HEK293 (cell line): ENCODE measurements at regions not wholly inside any gene's neighbourhood (a gene's known extent, or its start where the extent isn't known, plus 50 kb on each side); places are given as distances from the start of the nearest gene placed in this dataset.

Experiments
- CTCF ChIA-PET: fragments of 350-600 bp; formaldehyde crosslinking; extraction: SDS; loops from one replicate; lab custom pipeline; 2021; ENCODE audit warnings: antibody characterized with exemption; lab: Yijun Ruan, JAX
- POLR2A ChIA-PET: fragments of 300-600 bp; formaldehyde crosslinking; extraction: SDS; loops from one replicate; lab custom pipeline; 2020; ENCODE audit warnings: antibody characterized with exemption, inconsistent platforms; lab: Yijun Ruan, JAX
- H3K27ac ChIP-seq: fragments of 200-500 bp; sonication (Bioruptor generic); 2 replicates; pipeline ENCODE4 v1.5.1; 2014; ENCODE audit warnings: low read depth, low read length, control low read depth, inconsistent platforms; ENCODE audit errors: extremely low read depth
- H3K36me3 ChIP-seq, 2 experiments: fragments of 200-500 bp in 1 of 2; sonication (Bioruptor generic) in 1 of 2; 1 replicate in 1 of 2; 2 replicates in 1 of 2; pipeline ENCODE4 v1.5.1; 2014 to 2017; ENCODE audit warnings: inconsistent platforms in 2 of 2, low read length in 2 of 2; ENCODE audit not compliant: control insufficient read depth in 2 of 2, insufficient read depth in 1 of 2
- H3K4me1 ChIP-seq: fragments of 200-500 bp; sonication (Bioruptor generic); 2 replicates; pipeline ENCODE4 v1.5.1; 2014; ENCODE audit warnings: mild to moderate bottlenecking, low read length, inconsistent platforms; ENCODE audit not compliant: control insufficient read depth, insufficient read depth
- H3K4me3 ChIP-seq: 2 replicates; pipeline ENCODE4 v1.5.1; 2011; ENCODE audit warnings: low read depth, mild to moderate bottlenecking, control low read depth, low read length, moderate library complexity
- H3K9me3 ChIP-seq: fragments of 200-500 bp; sonication (Bioruptor generic); 2 replicates; pipeline ENCODE4 v1.5.1; 2014; ENCODE audit warnings: low read depth, low read length, inconsistent platforms; ENCODE audit not compliant: control insufficient read depth, insufficient read depth
- GLIS1 ChIP-seq: fragments of 450-650 bp; formaldehyde crosslinking; IDR thresholded peaks from 2 replicates; pipeline ENCODE4 v1.5.1; 2016; ENCODE audit warnings: missing biosample characterization, missing genetic modification characterization
- IKZF3 ChIP-seq: fragments of 450-650 bp; IDR thresholded peaks from 2 replicates; pipeline ENCODE4 v1.5.0; 2018; ENCODE audit warnings: missing biosample characterization, mild to moderate bottlenecking, missing genetic modification characterization, moderate library complexity
- MZF1 ChIP-seq: fragments of 450-650 bp; formaldehyde crosslinking; IDR thresholded peaks from 2 replicates; pipeline ENCODE4 v1.5.1; 2017; ENCODE audit warnings: missing biosample characterization, missing genetic modification characterization, borderline replicate concordance
- SP3 ChIP-seq: fragments of 450-650 bp; formaldehyde crosslinking; IDR thresholded peaks from 2 replicates; pipeline ENCODE4 v1.5.1; 2016; ENCODE audit warnings: missing biosample characterization, missing genetic modification characterization
- SP7 ChIP-seq: fragments of 450-650 bp; formaldehyde crosslinking; IDR thresholded peaks from 2 replicates; pipeline ENCODE4 v1.5.1; 2016; ENCODE audit warnings: missing biosample characterization, missing genetic modification characterization
- TCF7L2 ChIP-seq: IDR thresholded peaks from 2 replicates; pipeline ENCODE4 v1.6.1; 2011; ENCODE audit warnings: low read depth, mild to moderate bottlenecking, inconsistent platforms, low read length, moderate library complexity, borderline replicate concordance
- TRIM28 ChIP-seq: IDR thresholded peaks from 2 replicates; pipeline ENCODE4 v1.6.1; 2011; ENCODE audit warnings: low read length, control low read depth, borderline replicate concordance
- WT1 ChIP-seq: fragments of 450-650 bp; formaldehyde crosslinking; IDR thresholded peaks from 2 replicates; pipeline ENCODE4 v1.5.1; 2016; ENCODE audit warnings: missing biosample characterization, missing genetic modification characterization
- ZBTB1 ChIP-seq: fragments of 450-650 bp; formaldehyde crosslinking; IDR thresholded peaks from 2 replicates; pipeline ENCODE4 v1.5.1; 2016; ENCODE audit warnings: missing biosample characterization, missing genetic modification characterization
- ZBTB8A ChIP-seq: fragments of 450-650 bp; formaldehyde crosslinking; IDR thresholded peaks from 2 replicates; pipeline ENCODE4 v1.5.1; 2016; ENCODE audit warnings: missing biosample characterization, missing genetic modification characterization
- ZFP69B ChIP-seq: fragments of 450-650 bp; formaldehyde crosslinking; IDR thresholded peaks from 2 replicates; pipeline ENCODE4 v1.5.1; 2016; ENCODE audit warnings: missing biosample characterization, missing genetic modification characterization
- ZIC2 ChIP-seq: fragments of 450-650 bp; formaldehyde crosslinking; IDR thresholded peaks from 2 replicates; pipeline ENCODE4 v1.5.1; 2016; ENCODE audit warnings: missing biosample characterization, missing genetic modification characterization
- ZNF133 ChIP-seq: fragments of 450-650 bp; formaldehyde crosslinking; IDR thresholded peaks from 2 replicates; pipeline ENCODE4 v1.5.1; 2016; ENCODE audit warnings: missing biosample characterization, missing genetic modification characterization
- ZNF174 ChIP-seq: fragments of 450-650 bp; formaldehyde crosslinking; IDR thresholded peaks from 2 replicates; pipeline ENCODE4 v1.5.0; 2017; ENCODE audit warnings: missing biosample characterization, mild to moderate bottlenecking, missing genetic modification characterization
- ZNF184 ChIP-seq: fragments of 450-650 bp; IDR thresholded peaks from 2 replicates; pipeline ENCODE4 v1.5.1; 2018; ENCODE audit warnings: missing biosample characterization, mild to moderate bottlenecking, missing genetic modification characterization
- ZNF19 ChIP-seq: fragments of 450-650 bp; formaldehyde crosslinking; IDR thresholded peaks from 2 replicates; pipeline ENCODE4; 2016; ENCODE audit warnings: missing biosample characterization, missing genetic modification characterization, low read depth
- ZNF202 ChIP-seq: fragments of 450-650 bp; formaldehyde crosslinking; IDR thresholded peaks from 2 replicates; pipeline ENCODE4 v1.5.1; 2016; ENCODE audit warnings: missing biosample characterization, missing genetic modification characterization, borderline replicate concordance
- ZNF311 ChIP-seq: fragments of 450-650 bp; formaldehyde crosslinking; IDR thresholded peaks from 2 replicates; pipeline ENCODE4 v1.5.1; 2017; ENCODE audit warnings: missing biosample characterization, missing genetic modification characterization, borderline replicate concordance
- ZNF394 ChIP-seq: fragments of 450-650 bp; formaldehyde crosslinking; IDR thresholded peaks from 2 replicates; pipeline ENCODE4 v1.5.1; 2016; ENCODE audit warnings: missing biosample characterization, missing genetic modification characterization, mild to moderate bottlenecking, moderate library complexity, borderline replicate concordance
- ZNF423 ChIP-seq: fragments of 450-650 bp; formaldehyde crosslinking; IDR thresholded peaks from 2 replicates; pipeline ENCODE4 v1.5.1; 2016; ENCODE audit warnings: missing biosample characterization, missing genetic modification characterization
- ZNF560 ChIP-seq: fragments of 450-650 bp; formaldehyde crosslinking; IDR thresholded peaks from 2 replicates; pipeline ENCODE4 v1.5.1; 2017; ENCODE audit warnings: missing biosample characterization, missing genetic modification characterization, borderline replicate concordance
- ZNF561 ChIP-seq: fragments of 450-650 bp; IDR thresholded peaks from 2 replicates; pipeline ENCODE4 v1.5.1; 2018; ENCODE audit warnings: missing biosample characterization, missing genetic modification characterization, borderline replicate concordance
- ZNF571 ChIP-seq: fragments of 450-650 bp; formaldehyde crosslinking; IDR thresholded peaks from 2 replicates; pipeline ENCODE4 v1.5.0; 2017; ENCODE audit warnings: missing biosample characterization, missing genetic modification characterization
- ZNF610 ChIP-seq: fragments of 450-650 bp; formaldehyde crosslinking; IDR thresholded peaks from 2 replicates; pipeline ENCODE4 v1.5.1; 2016; ENCODE audit warnings: missing biosample characterization, missing genetic modification characterization, borderline replicate concordance
- ZNF629 ChIP-seq: fragments of 450-650 bp; formaldehyde crosslinking; IDR thresholded peaks from 2 replicates; pipeline ENCODE4 v1.5.1; 2017; ENCODE audit warnings: missing biosample characterization, missing genetic modification characterization
- ZNF664 ChIP-seq: fragments of 450-650 bp; formaldehyde crosslinking; IDR thresholded peaks from 2 replicates; pipeline ENCODE4 v1.5.1; 2016; ENCODE audit warnings: missing biosample characterization, missing genetic modification characterization
- ZNF677 ChIP-seq: fragments of 450-650 bp; IDR thresholded peaks from 2 replicates; pipeline ENCODE4 v1.5.0; 2018; ENCODE audit warnings: missing biosample characterization, mild to moderate bottlenecking, missing genetic modification characterization, moderate library complexity
- ZNF785 ChIP-seq: fragments of 450-650 bp; formaldehyde crosslinking; IDR thresholded peaks from 2 replicates; pipeline ENCODE4 v1.5.1; 2016; ENCODE audit warnings: missing biosample characterization, missing genetic modification characterization
- ZNF837 ChIP-seq: fragments of 450-650 bp; formaldehyde crosslinking; IDR thresholded peaks from 2 replicates; pipeline ENCODE4 v1.5.1; 2016; ENCODE audit warnings: missing biosample characterization, missing genetic modification characterization
- TF ChIP-seq, protein P1 (sequence below): fragments of 450-650 bp; formaldehyde crosslinking; IDR thresholded peaks from 2 replicates; pipeline ENCODE4 v1.5.1; 2016; ENCODE audit warnings: missing biosample characterization, missing genetic modification characterization
- TF ChIP-seq, protein P2 (sequence below): fragments of 450-650 bp; formaldehyde crosslinking; IDR thresholded peaks from 2 replicates; pipeline ENCODE4 v1.5.1; 2016; ENCODE audit warnings: missing biosample characterization, missing genetic modification characterization
- TF ChIP-seq, protein P3 (sequence below): sonication (generic); formaldehyde crosslinking; IDR thresholded peaks from 2 replicates; pipeline ENCODE4 v1.8.1; 2022; ENCODE audit warnings: mild to moderate bottlenecking, moderate library complexity, missing genetic modification reagents

DNA sequence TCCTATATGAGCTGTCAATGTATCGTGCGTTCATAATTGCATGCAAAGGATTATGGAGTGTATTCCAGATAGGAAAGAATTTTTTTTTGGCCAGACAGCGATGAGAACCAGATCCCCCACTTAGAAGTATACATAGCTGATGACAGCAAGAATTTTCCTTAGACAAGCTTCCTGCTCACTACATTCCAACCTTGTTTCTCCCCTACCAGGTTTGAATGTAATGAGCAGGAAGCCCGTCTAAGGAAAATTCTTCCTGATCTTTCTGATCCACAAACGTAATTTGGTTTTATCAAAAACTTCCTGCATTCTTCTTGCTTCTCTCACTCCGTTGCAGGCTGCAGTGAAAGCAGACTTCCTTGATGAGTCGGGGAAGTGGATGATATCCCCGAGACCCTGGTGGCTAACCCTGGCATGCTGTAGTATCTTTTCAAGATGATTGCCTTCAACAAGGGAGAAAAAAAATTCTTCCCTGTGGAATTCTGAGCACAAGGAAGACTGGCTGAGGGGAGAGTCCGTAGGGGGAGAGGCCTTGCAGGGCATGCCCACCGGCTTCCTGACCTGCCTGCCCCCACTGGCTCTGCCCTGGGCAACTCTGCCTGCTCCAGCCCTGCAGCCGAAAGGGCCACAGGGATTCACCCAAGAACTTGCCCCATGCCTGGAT lies 243.1 kb downstream of the TLE3 start:
- H3K9me3 ChIP-seq = no peaks in the 10 kb centered on the region
- H3K27ac ChIP-seq = peak overlapping the region; percentile 54; the same call in 1 of the 2 replicates
- POLR2A ChIA-PET = no interaction called here
- H3K4me3 ChIP-seq = no peak overlapping the region
- CTCF ChIA-PET = interaction anchor here (0.6 to 0.7 kb wide), 2 partner anchors 179 to 633 kb away, joined by 3 to 4 read pairs; no protein-coding TSS in a partner anchor
- no peak for TF ChIP-seq ZNF19 (tag by site-specific recombination)
- TF ChIP-seq, all 188 proteins: peak for 0
- no peaks in the 10 kb centered on the region for H3K36me3 ChIP-seq
- peaks cover 10% of the 10 kb centered on the region for H3K4me1 ChIP-seq

DNA sequence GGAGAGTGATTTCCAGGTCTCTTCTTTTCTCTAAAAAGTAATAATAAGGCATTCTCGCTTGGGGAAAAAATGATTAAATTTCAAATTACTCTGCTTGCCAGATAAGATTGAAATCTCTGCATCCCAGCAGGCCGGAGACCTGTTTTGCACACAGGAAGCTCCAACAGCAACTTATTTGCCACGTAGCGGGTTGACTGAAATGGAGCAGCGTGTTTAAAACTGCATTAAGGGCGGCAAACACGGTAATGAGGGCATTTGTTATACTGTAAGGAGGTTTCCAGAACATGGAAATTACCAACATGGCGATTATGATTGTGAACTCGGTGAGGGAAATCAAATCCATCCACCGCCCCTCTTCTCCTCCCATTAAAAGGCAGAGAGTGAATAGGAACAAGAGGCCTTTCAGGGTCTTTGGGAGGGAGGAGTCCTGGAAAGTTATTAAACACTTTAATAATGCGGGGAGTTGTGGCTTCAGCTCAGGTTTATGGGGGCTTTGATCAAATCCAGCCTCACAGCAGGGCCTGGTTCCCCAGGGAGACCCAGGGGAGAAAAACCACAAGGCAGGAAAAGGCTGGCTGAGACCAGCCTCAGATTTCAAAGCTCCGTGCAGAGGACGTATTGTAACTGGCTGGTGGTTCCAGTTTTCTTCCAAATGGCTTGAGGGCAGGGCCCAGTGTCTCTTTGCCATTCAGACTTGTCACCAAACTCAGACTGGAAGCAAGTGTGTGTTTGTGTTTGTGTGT lies 242.3 kb downstream of the TLE3 start:
- Histone ChIP-seq H3K9me3 (no peaks in the 10 kb centered on the region), H3K36me3 (no peaks in the 10 kb centered on the region), H3K4me1 (peaks cover 10% of the 10 kb centered on the region), H3K4me3 (no peak overlapping the region), H3K27ac (peak overlapping the region; percentile 54)
- CTCF ChIA-PET = no interaction called here
- POLR2A ChIA-PET = no interaction called here
- peak; percentile 28; the same call in 1 of the 2 replicates for TF ChIP-seq ZBTB8A (tag by site-specific recombination)
- TF ChIP-seq ZNF677 (tag by site-specific recombination) = no peak
- no peak for TF ChIP-seq ZBTB1 (tag by site-specific recombination)
- no peak for TF ChIP-seq ZNF837 (tag by site-specific recombination)
- peak; percentile 82; the same call in 1 of the 2 replicates for TF ChIP-seq TCF7L2
- TF ChIP-seq, protein P1, sequence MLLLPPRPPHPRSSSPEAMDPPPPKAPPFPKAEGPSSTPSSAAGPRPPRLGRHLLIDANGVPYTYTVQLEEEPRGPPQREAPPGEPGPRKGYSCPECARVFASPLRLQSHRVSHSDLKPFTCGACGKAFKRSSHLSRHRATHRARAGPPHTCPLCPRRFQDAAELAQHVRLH (tag by site-specific recombination) = no peak
- 0 out of 2 replicates have a peak, but pooled peaks have one; percentile 24 for TF ChIP-seq SP7
- TF ChIP-seq, protein P2, sequence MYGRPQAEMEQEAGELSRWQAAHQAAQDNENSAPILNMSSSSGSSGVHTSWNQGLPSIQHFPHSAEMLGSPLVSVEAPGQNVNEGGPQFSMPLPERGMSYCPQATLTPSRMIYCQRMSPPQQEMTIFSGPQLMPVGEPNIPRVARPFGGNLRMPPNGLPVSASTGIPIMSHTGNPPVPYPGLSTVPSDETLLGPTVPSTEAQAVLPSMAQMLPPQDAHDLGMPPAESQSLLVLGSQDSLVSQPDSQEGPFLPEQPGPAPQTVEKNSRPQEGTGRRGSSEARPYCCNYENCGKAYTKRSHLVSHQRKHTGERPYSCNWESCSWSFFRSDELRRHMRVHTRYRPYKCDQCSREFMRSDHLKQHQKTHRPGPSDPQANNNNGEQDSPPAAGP = no peak
- no peak for TF ChIP-seq SP3 (tag by site-specific recombination)
- TF ChIP-seq ZNF561 (tag by site-specific recombination) = peak; percentile 54; the same call in 1 of the 2 replicates
- no peak for TF ChIP-seq ZNF133 (tag by site-specific recombination)
- no peak for TF ChIP-seq ZNF394 (tag by site-specific recombination)
- TF ChIP-seq ZNF629 (tag by site-specific recombination) = no peak
- TF ChIP-seq ZNF311 (tag by site-specific recombination) = no peak
- TF ChIP-seq ZNF184 (tag by site-specific recombination) = no peak
- no peak for TF ChIP-seq ZNF202 (tag by site-specific recombination)
- no peak for TF ChIP-seq ZFP69B (tag by site-specific recombination)
- no peak for TF ChIP-seq ZNF571 (tag by site-specific recombination)
- TF ChIP-seq, protein P3, sequence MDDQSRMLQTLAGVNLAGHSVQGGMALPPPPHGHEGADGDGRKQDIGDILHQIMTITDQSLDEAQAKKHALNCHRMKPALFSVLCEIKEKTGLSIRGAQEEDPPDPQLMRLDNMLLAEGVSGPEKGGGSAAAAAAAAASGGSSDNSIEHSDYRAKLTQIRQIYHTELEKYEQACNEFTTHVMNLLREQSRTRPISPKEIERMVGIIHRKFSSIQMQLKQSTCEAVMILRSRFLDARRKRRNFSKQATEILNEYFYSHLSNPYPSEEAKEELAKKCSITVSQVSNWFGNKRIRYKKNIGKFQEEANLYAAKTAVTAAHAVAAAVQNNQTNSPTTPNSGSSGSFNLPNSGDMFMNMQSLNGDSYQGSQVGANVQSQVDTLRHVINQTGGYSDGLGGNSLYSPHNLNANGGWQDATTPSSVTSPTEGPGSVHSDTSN = no peak
- no peak for TF ChIP-seq ZNF664 (tag by site-specific recombination)
- peak; percentile 65 for TF ChIP-seq GLIS1 (tag by site-specific recombination)
- no peak for TF ChIP-seq ZNF174 (tag by site-specific recombination)
- peak; percentile 64 for TF ChIP-seq WT1 (tag by site-specific recombination)
- 0 out of 2 replicates have a peak, but pooled peaks have one; percentile 7 for TF ChIP-seq IKZF3 (tag by site-specific recombination)
- TF ChIP-seq ZNF610 = 0 out of 2 replicates have a peak, but pooled peaks have one; percentile 21
- TF ChIP-seq ZNF423 (tag by site-specific recombination) = peak; percentile 87
- TF ChIP-seq ZNF560 (tag by site-specific recombination) = no peak
- TF ChIP-seq ZNF785 (tag by site-specific recombination) = no peak
- TF ChIP-seq TRIM28 = peak; percentile 46; the same call in 1 of the 2 replicates
- TF ChIP-seq MZF1 (tag by site-specific recombination) = 0 out of 2 replicates have a peak, but pooled peaks have one; percentile 41
- peak; percentile 87 for TF ChIP-seq ZIC2
